A673 (cell line): ENCODE measurements at regions not wholly inside any gene's neighbourhood (a gene's known extent, or its start where the extent isn't known, plus 50 kb on each side); places are given as distances from the start of the nearest gene placed in this dataset.

Source experiments
- BruUV-seq: library from RNA; stranded (reverse); fragments of 400-500 nt; replicated peaks from 2 replicates; lab custom pipeline; 2021; lab: Mats Ljungman, UMichigan
- CTCF ChIA-PET: fragments of 300-600 bp; sonication (Branson Sonifier 250); formaldehyde crosslinking; loops from one replicate; lab custom pipeline; 2022; ENCODE audit warnings: antibody characterized with exemption; lab: Charles Lee
- POLR2A ChIA-PET: fragments of 300-600 bp; sonication (Branson Sonifier 250); formaldehyde crosslinking; loops from one replicate; lab custom pipeline; 2022; ENCODE audit warnings: antibody characterized with exemption; ENCODE audit not compliant: low non-redundant PET; lab: Charles Lee
- DNase-seq: peaks from one replicate; pipeline ENCODE4 v3.0.0-alpha.2; 2015; ENCODE audit warnings: low spot score
- H3K27ac ChIP-seq: fragments of 200-600 bp; sonication (generic); 2 replicates; pipeline ENCODE4 v1.5.1; 2016; ENCODE audit warnings: mixed run types, low read depth, mild to moderate bottlenecking, mixed read lengths, antibody characterized with exemption, low read length; ENCODE audit not compliant: poor library complexity, severe bottlenecking
- H3K27me3 ChIP-seq: fragments of 200-600 bp; sonication (generic); replicated peaks from 2 replicates; pipeline ENCODE4 v1.6.1; 2017; ENCODE audit warnings: mixed run types, low read depth, mild to moderate bottlenecking, mixed read lengths, antibody characterized with exemption, low read length; ENCODE audit not compliant: insufficient read depth, poor library complexity
- H3K36me3 ChIP-seq: fragments of 200-600 bp; sonication (generic); 2 replicates; pipeline ENCODE4 v1.6.1; 2016; ENCODE audit warnings: mixed run types, mild to moderate bottlenecking, mixed read lengths, antibody characterized with exemption, low read length; ENCODE audit not compliant: insufficient read depth, poor library complexity, severe bottlenecking
- H3K4me1 ChIP-seq: fragments of 200-600 bp; sonication (generic); 2 replicates; pipeline ENCODE4 v1.6.1; 2017; ENCODE audit warnings: mixed run types, mild to moderate bottlenecking, mixed read lengths, antibody characterized with exemption, low read length; ENCODE audit not compliant: insufficient read depth, poor library complexity, severe bottlenecking
- H3K4me3 ChIP-seq: fragments of 200-600 bp; sonication (generic); 2 replicates; pipeline ENCODE4 v1.5.1; 2016; ENCODE audit warnings: low read depth, mixed run types, mild to moderate bottlenecking, mixed read lengths, low read length; ENCODE audit not compliant: poor library complexity, severe bottlenecking
- H3K9me3 ChIP-seq: fragments of 200-600 bp; sonication (generic); 2 replicates; pipeline ENCODE4 v1.6.1; 2016; ENCODE audit warnings: mixed run types, low read depth, mild to moderate bottlenecking, mixed read lengths, antibody characterized with exemption, low read length; ENCODE audit not compliant: poor library complexity, severe bottlenecking
- CTCF ChIP-seq: fragments of 300-800, 200-600 bp; sonication (generic); conservative IDR thresholded peaks from 2 replicates; pipeline ENCODE4 v1.5.1; 2017; ENCODE audit warnings: low read depth, mild to moderate bottlenecking, antibody characterized with exemption, low read length, moderate library complexity, mixed read lengths
- EZH2 ChIP-seq: fragments of 200-600 bp; sonication (generic); IDR thresholded peaks from 2 replicates; pipeline ENCODE4 v1.6.1; 2017; ENCODE audit warnings: borderline replicate concordance, low read depth, mild to moderate bottlenecking, mixed read lengths, antibody characterized with exemption, low read length; ENCODE audit not compliant: poor library complexity, severe bottlenecking
- intact Hi-C: fragments of 100-400 bp; cut with micrococcal nuclease; formaldehyde crosslinking; loops from one replicate; pipeline ENCODE4 v1.10.0; 2022; ENCODE audit not compliant: unreplicated experiment

DNA sequence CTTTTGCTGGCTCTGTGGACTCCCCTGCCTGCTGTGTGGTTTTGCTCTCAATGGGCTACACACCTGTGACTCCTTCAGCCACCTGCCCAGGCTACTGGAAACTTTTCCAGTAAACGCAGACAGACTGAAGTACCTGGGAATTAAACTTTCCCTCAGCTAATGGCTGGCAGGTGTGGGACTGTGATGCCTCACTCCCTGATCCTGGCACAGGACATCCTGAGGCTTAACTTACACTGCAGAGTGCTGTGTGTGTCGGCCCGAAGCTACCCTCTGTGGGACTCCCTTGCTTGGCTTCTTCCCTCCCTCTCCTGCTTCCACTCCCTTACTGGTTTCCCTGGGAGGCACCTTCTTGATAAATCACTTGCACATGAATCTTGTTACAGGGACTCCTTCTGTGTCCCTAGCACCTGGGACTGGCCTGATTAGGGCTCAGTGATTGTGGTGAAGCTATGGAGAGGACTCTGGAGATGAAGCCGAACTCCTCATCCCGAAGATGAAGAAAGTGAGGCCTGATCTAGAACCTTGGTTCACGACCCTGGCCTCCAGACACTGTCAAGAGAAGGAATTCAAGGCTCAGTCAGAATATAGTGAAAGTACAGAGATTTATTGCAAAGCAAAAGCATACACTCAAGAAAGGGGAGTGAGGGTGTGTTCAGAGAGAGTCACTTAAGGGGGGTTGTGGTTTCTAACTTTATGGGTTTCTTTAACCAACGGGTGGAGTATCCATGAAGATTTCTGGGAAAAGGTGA is 113.4 kb upstream of the ALDH1B1 start:
- intact Hi-C loops = no loop called here
- H3K4me1 ChIP-seq = no peaks in the 10 kb centered on the region
- TF ChIP-seq CTCF (no peak), EZH2 (no peak)
- ChIA-PET POLR2A (interaction anchor here (0.6 kb wide), 1 partner anchor 343 kb away, joined by 7 read pairs; no protein-coding TSS in a partner anchor), CTCF (no interaction called here)
- H3K9me3 ChIP-seq = no peaks in the 10 kb centered on the region
- DNase-seq = no peak
- H3K4me3 ChIP-seq = no peak overlapping the region
- H3K27me3 ChIP-seq = no peaks in the 10 kb centered on the region
- BruUV-seq = no TSS peak
- H3K27ac ChIP-seq = no peak overlapping the region
- no peaks in the 10 kb centered on the region for H3K36me3 ChIP-seq

- Histone ChIP-seq H3K27ac (no peak overlapping the region), H3K4me3 (no peak overlapping the region), H3K4me1 (no peaks in the 10 kb centered on the region), H3K9me3 (no peaks in the 10 kb centered on the region), H3K36me3 (no peaks in the 10 kb centered on the region), H3K27me3 (no peaks in the 10 kb centered on the region)
- DNase-seq = no peak
- CTCF ChIA-PET = no interaction called here
- POLR2A ChIA-PET = no interaction called here
- BruUV-seq = no TSS peak
- intact Hi-C loops = no loop called here
- TF ChIP-seq EZH2 (no peak), CTCF (no peak)
These were observed 114.0 kb upstream of the ALDH1B1 start for GRCh38 chr9:38278457-38278856.

GRCh38 chr9:38277601-38278200 is 114.8 kb upstream of the ALDH1B1 start:
- Histone ChIP-seq H3K27ac (no peak overlapping the region), H3K36me3 (no peaks in the 10 kb centered on the region), H3K4me3 (no peak overlapping the region), H3K9me3 (no peaks in the 10 kb centered on the region), H3K4me1 (no peaks in the 10 kb centered on the region), H3K27me3 (no peaks in the 10 kb centered on the region)
- no peak for TF ChIP-seq CTCF
- no peak for TF ChIP-seq EZH2
- CTCF ChIA-PET = no interaction called here
- intact Hi-C loops = no loop called here
- POLR2A ChIA-PET = no interaction called here
- DNase-seq = no peak
- BruUV-seq = no TSS peak
